ENCODE measurements at regions not wholly inside any gene's neighbourhood (a gene's known extent, or its start where the extent isn't known, plus 50 kb on each side); places are given as distances from the start of the nearest gene placed in this dataset.

DNA sequence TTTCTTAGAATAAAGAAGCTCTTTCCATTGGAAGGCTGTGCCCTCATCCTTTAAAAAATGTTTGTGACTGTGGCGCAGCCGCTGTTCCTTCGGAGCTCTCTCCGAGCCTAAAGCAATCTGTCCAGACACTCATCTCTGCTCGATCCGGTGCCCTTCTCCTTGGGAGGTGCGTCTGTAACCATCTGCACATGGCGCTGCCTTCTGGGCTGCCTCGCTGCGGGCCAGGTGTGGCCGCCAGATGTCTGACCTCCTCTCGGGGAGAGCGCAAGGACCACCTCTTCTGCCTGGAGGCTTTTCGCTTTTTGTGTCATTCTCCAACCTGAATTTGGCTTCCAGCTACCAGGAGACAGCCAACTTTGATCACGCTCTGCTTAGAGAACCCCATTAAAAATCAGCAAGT lies 153.4 kb upstream of the PTCH1 start (continued):
- TF ChIP-seq, protein P1, sequence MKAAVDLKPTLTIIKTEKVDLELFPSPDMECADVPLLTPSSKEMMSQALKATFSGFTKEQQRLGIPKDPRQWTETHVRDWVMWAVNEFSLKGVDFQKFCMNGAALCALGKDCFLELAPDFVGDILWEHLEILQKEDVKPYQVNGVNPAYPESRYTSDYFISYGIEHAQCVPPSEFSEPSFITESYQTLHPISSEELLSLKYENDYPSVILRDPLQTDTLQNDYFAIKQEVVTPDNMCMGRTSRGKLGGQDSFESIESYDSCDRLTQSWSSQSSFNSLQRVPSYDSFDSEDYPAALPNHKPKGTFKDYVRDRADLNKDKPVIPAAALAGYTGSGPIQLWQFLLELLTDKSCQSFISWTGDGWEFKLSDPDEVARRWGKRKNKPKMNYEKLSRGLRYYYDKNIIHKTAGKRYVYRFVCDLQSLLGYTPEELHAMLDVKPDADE (IDR thresholded peaks at IDR 0.05), result no peak
- TF ChIP-seq JUNB (IDR thresholded peaks at IDR 0.05; ENCODE audit: unreplicated experiment) (no peak), POLR2AphosphoS5 (IDR thresholded peaks at IDR 0.05; ENCODE audit: low read depth) (no peak), CREB1 (CRISPR knock-in tag; IDR thresholded peaks at IDR 0.05; ENCODE audit: low read depth) (no peak)

DNA sequence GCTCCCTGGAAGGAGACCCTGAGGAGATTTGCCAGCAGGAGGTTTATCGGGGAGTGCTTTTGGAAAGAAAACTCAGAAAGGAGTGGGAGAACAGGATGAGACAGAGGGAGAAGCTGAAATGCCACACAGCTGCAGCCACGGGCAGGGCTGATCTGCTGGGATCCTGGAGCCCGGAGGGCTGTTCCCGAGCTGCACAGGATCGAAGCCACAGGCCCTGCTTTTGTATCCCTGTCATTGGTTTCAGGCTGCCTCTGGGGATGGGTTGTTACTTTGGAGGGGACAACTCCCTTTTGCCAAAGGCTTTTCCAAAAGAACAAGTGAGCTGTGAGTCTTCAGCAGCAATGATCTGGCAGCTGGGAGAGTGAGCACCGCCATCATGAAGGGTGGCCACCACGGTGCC lies 152.5 kb upstream of the PTCH1 start:
- Histone ChIP-seq H3K79me2 (replicated peaks; ENCODE audit: insufficient read depth) (no peaks in the 10 kb centered on the region), H3K4me2 (no peak overlapping the region), H4K20me1 (replicated peaks; ENCODE audit: insufficient read depth) (no peaks in the 10 kb centered on the region), H3K27me3 (ENCODE audit: insufficient read depth) (no peaks in the 10 kb centered on the region), H3K9me2 (ENCODE audit: insufficient read depth) (no peaks in the 10 kb centered on the region), H3F3A (replicated peaks; ENCODE audit: low read depth) (no peaks in the 10 kb centered on the region), H3K27ac (ENCODE audit: low read depth) (no peak overlapping the region), H3K4me3 (no peak overlapping the region), H3K36me3 (ENCODE audit: insufficient read depth) (no peaks in the 10 kb centered on the region), H2AFZ (peak overlapping the region; percentile 85), H3K4me1 (ENCODE audit: insufficient read depth) (peaks cover 37% of the 10 kb centered on the region)
- Mint-ChIP-seq H3K4me3 (no peak overlapping the region), H3K9me3 (no peaks in the 10 kb centered on the region), H3K27ac (no peak overlapping the region), H3K27me3 (ENCODE audit: insufficient read depth, low read depth, poor library complexity) (no peaks in the 10 kb centered on the region), H3K4me1 (peaks cover 32% of the 10 kb centered on the region), H3K36me3 (ENCODE audit: low read depth) (no peaks in the 10 kb centered on the region)
- ATAC-seq (peak; percentile 42), DNase-seq (ENCODE audit: low spot score) (no peak)
- TF ChIP-seq NANOG (IDR thresholded peaks at IDR 0.05; ENCODE audit: borderline replicate concordance) (no peak), EZH2 (IDR thresholded peaks at IDR 0.05; ENCODE audit: low read depth, unreplicated experiment) (no peak), CREB1 (CRISPR knock-in tag; IDR thresholded peaks at IDR 0.05; ENCODE audit: low read depth) (no peak), EZH2phosphoT487 (IDR thresholded peaks at IDR 0.05; ENCODE audit: unreplicated experiment) (no peak), JUNB (IDR thresholded peaks at IDR 0.05; ENCODE audit: unreplicated experiment) (no peak), ZNF114 (CRISPR knock-in tag; IDR thresholded peaks at IDR 0.05) (no peak), POLR2AphosphoS5 (IDR thresholded peaks at IDR 0.05; ENCODE audit: low read depth) (no peak), ZNF331 (CRISPR knock-in tag; IDR thresholded peaks at IDR 0.05; ENCODE audit: low read depth) (no peak), STAT1 (IDR thresholded peaks at IDR 0.05; ENCODE audit: unreplicated experiment) (no peak)
- TF ChIP-seq, protein P2, sequence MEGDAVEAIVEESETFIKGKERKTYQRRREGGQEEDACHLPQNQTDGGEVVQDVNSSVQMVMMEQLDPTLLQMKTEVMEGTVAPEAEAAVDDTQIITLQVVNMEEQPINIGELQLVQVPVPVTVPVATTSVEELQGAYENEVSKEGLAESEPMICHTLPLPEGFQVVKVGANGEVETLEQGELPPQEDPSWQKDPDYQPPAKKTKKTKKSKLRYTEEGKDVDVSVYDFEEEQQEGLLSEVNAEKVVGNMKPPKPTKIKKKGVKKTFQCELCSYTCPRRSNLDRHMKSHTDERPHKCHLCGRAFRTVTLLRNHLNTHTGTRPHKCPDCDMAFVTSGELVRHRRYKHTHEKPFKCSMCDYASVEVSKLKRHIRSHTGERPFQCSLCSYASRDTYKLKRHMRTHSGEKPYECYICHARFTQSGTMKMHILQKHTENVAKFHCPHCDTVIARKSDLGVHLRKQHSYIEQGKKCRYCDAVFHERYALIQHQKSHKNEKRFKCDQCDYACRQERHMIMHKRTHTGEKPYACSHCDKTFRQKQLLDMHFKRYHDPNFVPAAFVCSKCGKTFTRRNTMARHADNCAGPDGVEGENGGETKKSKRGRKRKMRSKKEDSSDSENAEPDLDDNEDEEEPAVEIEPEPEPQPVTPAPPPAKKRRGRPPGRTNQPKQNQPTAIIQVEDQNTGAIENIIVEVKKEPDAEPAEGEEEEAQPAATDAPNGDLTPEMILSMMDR (conservative IDR thresholded peaks at IDR 0.05; ENCODE audit: low read depth in 2 of 2), result no peak
- TF ChIP-seq, protein P1 (IDR thresholded peaks at IDR 0.05), result no peak
- TF ChIP-seq, protein P3, sequence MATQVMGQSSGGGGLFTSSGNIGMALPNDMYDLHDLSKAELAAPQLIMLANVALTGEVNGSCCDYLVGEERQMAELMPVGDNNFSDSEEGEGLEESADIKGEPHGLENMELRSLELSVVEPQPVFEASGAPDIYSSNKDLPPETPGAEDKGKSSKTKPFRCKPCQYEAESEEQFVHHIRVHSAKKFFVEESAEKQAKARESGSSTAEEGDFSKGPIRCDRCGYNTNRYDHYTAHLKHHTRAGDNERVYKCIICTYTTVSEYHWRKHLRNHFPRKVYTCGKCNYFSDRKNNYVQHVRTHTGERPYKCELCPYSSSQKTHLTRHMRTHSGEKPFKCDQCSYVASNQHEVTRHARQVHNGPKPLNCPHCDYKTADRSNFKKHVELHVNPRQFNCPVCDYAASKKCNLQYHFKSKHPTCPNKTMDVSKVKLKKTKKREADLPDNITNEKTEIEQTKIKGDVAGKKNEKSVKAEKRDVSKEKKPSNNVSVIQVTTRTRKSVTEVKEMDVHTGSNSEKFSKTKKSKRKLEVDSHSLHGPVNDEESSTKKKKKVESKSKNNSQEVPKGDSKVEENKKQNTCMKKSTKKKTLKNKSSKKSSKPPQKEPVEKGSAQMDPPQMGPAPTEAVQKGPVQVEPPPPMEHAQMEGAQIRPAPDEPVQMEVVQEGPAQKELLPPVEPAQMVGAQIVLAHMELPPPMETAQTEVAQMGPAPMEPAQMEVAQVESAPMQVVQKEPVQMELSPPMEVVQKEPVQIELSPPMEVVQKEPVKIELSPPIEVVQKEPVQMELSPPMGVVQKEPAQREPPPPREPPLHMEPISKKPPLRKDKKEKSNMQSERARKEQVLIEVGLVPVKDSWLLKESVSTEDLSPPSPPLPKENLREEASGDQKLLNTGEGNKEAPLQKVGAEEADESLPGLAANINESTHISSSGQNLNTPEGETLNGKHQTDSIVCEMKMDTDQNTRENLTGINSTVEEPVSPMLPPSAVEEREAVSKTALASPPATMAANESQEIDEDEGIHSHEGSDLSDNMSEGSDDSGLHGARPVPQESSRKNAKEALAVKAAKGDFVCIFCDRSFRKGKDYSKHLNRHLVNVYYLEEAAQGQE (IDR thresholded peaks at IDR 0.05; ENCODE audit: unreplicated experiment), result no peak

Data from GM23338 (cell line).